ENCODE measurements at regions not wholly inside any gene's neighbourhood (a gene's known extent, or its start where the extent isn't known, plus 50 kb on each side); places are given as distances from the start of the nearest gene placed in this dataset.
A peak's percentile ranks its signal among the peaks of the same experiment; 100 is the strongest.
"Not testable (repeated sequence)": the region's sequence is repeated elsewhere in the genome, so short reads cannot be mapped to it uniquely, and the experiment has no call there.

DNA sequence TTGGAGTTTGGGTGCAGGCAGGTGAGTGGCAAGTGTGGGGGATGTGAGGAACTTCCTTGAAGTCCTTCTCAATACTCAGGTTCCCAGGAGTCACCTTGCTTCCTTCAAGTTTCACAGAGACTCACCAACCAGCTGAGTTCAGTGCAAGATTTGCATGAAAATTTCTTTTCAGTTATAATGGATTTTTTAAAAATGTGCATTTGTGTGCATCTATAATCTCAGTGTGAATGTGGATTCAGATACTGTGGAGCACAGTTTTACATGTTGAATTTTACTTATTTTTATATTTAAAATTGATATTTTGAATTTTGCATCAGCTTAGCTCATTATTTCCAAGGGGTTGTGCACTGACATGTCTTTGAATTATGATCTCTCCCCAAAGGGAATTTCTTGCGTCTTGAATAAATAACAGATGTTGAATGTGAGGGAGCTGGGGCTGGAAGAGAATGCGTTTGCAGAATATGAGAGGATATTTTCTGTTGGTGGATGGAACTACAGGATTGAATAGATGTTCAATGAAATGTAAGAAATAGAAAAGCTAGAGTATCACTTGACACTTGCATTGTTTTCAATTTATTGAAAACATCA, 184.3 kb downstream of the RPRM start:
- Histone ChIP-seq H3K4me1 (no peaks in the 10 kb centered on the region), H3K36me3 (no peaks in the 10 kb centered on the region), H3K27ac (no peak overlapping the region), H3K4me3 (no peak overlapping the region), H3K27me3 (no peaks in the 10 kb centered on the region), H3K9me3 (no peaks in the 10 kb centered on the region)
- DNase-seq (no peak), ATAC-seq (no peak)
- TF ChIP-seq, protein P1, sequence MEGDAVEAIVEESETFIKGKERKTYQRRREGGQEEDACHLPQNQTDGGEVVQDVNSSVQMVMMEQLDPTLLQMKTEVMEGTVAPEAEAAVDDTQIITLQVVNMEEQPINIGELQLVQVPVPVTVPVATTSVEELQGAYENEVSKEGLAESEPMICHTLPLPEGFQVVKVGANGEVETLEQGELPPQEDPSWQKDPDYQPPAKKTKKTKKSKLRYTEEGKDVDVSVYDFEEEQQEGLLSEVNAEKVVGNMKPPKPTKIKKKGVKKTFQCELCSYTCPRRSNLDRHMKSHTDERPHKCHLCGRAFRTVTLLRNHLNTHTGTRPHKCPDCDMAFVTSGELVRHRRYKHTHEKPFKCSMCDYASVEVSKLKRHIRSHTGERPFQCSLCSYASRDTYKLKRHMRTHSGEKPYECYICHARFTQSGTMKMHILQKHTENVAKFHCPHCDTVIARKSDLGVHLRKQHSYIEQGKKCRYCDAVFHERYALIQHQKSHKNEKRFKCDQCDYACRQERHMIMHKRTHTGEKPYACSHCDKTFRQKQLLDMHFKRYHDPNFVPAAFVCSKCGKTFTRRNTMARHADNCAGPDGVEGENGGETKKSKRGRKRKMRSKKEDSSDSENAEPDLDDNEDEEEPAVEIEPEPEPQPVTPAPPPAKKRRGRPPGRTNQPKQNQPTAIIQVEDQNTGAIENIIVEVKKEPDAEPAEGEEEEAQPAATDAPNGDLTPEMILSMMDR (IDR thresholded peaks at IDR 0.05): no peak
- intact Hi-C loops (cut with DNase I): no loop called here

DNA sequence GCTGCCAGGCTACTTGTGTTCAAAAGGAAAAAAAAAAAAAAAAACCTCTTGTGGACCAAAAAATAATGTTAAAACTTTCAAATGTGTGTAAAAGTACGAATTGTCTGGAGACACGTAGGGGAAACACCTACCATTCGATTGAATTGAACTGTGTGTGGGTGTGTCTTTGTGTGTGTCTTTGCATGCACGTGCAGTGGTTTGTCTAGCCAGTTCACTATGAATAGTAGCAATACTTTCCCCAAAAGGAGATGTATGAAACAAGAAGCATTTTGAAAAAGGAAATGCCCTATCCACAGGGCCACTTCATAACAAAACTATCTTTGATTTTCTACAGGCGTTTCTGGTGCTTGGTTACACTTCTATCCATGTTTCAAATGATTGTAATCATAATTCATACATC, 186.8 kb downstream of the RPRM start:
- Histone ChIP-seq H3K4me1 (no peaks in the 10 kb centered on the region), H3K27ac (no peak overlapping the region), H3K9me3 (no peaks in the 10 kb centered on the region), H3K4me3 (no peak overlapping the region), H3K27me3 (no peaks in the 10 kb centered on the region), H3K36me3 (no peaks in the 10 kb centered on the region)
- ATAC-seq: no peak
- DNase-seq: no peak
- intact Hi-C loops (cut with DNase I): no loop called here
- TF ChIP-seq, protein P1 (IDR thresholded peaks at IDR 0.05): no peak

DNA sequence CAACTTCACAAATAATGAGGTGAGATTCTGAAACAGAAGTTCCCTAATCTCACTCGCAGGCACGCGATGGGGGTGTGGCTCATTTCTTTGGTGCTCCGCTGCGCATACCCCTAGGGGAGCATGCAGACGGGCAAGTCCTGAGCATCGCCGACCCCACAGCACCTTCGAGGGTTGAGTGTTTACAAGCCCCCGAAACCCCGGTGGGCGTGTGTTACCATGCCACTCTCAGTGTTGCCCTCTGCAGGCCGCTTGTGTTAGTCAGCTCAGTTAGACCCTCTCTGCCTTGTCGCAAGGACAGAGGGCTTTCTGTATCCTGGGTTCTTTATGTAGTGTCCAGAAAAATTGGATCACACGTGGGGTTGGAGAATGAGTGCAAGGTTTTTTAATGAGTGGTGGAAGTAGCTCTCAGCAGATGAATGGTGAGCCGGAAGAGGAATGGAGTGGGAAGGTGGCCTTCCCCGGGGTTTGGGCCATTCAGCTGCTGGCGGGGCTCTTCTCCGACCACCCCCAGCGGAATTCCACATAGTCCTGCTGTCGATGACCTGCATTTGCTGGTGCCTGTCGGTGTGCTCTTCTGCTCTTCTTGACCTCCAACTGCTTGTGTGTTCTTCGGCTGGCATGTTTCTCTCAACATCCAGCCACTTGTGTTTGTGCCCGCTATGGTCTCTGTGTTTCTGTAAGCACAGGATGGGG, 191.3 kb downstream of the RPRM start:
- H3K27ac ChIP-seq: no peak overlapping the region
- no peaks in the 10 kb centered on the region for H3K36me3 ChIP-seq
- TF ChIP-seq, protein P1 (IDR thresholded peaks at IDR 0.05): no peak
- no peak for ATAC-seq
- peaks cover 0 to 17% of the 10 kb centered on the region in 2 donors for H3K9me3 ChIP-seq
- H3K4me1 ChIP-seq: no peaks in the 10 kb centered on the region
- intact Hi-C loops (cut with DNase I): no loop called here
- no peak overlapping the region for H3K4me3 ChIP-seq
- peak in 1 of 4 donors; percentile 0 for DNase-seq
- H3K27me3 ChIP-seq: no peaks in the 10 kb centered on the region

DNA sequence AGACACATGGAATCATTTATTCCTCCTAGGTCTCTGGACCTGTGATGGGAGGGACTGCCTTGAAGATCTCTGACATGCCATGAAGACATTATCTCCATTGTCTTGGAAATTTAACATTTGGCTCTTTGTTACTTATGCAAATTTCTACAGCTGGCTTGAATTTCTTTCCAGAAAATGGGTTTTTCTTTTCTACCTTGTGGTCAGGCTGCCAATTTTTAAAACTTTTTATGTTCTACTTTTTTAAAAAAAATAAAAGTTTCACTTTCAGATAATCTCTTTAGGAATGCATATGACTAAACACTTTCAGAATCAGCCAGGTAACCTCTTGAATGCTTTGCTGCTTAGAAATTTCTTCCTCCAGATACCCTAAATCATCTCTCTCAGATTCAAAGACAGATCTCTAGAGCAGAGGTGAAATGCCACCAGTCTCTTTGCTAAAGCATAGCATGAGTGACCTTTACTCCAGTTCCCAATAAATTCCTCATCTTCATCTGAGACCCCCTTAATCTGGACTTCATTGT, 209.6 kb downstream of the RPRM start:
- ATAC-seq (no peak), DNase-seq (no peak)
- H3K4me1 ChIP-seq: no peaks in the 10 kb centered on the region
- no peaks in the 10 kb centered on the region for H3K36me3 ChIP-seq
- TF ChIP-seq, protein P1 (IDR thresholded peaks at IDR 0.05): no peak
- H3K9me3 ChIP-seq: peaks cover 0 to 14% of the 10 kb centered on the region in 2 donors
- H3K27me3 ChIP-seq: no peaks in the 10 kb centered on the region
- intact Hi-C loops (cut with DNase I): no loop called here
- H3K27ac ChIP-seq: no peak overlapping the region
- H3K4me3 ChIP-seq: no peak overlapping the region

DNA sequence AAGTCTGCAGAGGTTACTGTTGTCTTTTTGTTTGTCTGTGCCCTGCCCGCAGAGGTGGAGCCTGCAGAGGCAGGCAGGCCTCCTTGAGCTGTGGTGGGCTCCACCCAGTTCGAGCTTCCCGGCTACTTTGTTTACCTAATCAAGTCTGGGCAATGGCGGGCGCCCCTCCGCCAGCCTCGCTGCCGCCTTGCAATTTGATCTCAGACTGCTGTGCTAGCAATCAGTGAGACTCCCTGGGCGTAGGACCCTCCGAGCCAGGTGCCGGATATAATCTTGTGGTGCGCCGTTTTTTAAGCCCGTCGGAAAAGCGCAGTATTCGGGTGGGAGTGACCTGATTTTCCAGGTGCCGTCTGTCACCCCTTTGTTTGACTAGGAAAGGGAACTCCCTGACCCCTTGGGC, 221.7 kb downstream of the RPRM start:
- H3K36me3 ChIP-seq; ATAC-seq; H3K27me3 ChIP-seq; intact Hi-C loops (cut with DNase I); H3K4me1 ChIP-seq; H3K4me3 ChIP-seq; H3K27ac ChIP-seq: not testable (repeated sequence)
- H3K9me3 ChIP-seq: peaks cover 0 to 11% of the 10 kb centered on the region in 2 donors
- peak in 1 of 4 donors; percentile 49 for DNase-seq

DNA sequence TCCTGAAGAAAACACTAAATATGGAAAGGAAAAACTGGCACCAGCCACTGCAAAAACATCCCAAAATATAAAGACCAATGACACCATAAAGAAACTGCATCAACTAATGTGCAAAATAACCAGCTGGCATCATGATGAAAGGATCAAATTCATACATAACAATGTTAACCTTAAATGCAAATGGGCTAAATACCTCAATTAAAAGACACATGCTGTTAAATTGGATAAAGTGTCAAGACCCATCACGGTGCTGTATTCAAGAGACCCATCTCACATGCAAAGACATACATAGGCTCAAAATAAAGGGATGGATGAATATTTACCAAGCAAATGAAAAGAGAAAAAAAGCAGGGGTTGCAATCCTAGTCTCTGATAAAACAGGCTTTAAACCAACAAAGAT, 231.9 kb downstream of the RPRM start:
- H3K27me3 ChIP-seq; intact Hi-C loops (cut with DNase I); H3K9me3 ChIP-seq; DNase-seq; H3K4me3 ChIP-seq; H3K36me3 ChIP-seq; H3K4me1 ChIP-seq; H3K27ac ChIP-seq; ATAC-seq: not testable (repeated sequence)
